Mucosa of descending colon (tissue), 3 donors: ENCODE measurements at regions not wholly inside any gene's neighbourhood (a gene's known extent, or its start where the extent isn't known, plus 50 kb on each side); places are given as distances from the start of the nearest gene placed in this dataset.

Experiments used
- ATAC-seq: fragments of 200-7000 bp; cut with Tn5 transposase; one replicate; pipeline ENCODE4 v1.9.1; 2020; ENCODE audit warnings: mild to moderate bottlenecking, moderate library complexity
- DNase-seq, 3 donors: peaks; one replicate each; pipeline ENCODE4 v3.0.0-alpha.2; 2020
- H3K36me3 ChIP-seq: fragments of 200-600 bp; one replicate; pipeline ENCODE4 v1.8.0; 2021; ENCODE audit warnings: low read depth, mild to moderate bottlenecking
- H3K4me1 ChIP-seq: fragments of 200-600 bp; one replicate; pipeline ENCODE4 v1.8.0; 2021; ENCODE audit warnings: low read depth, mild to moderate bottlenecking
- H3K4me3 ChIP-seq: fragments of 200-600 bp; one replicate; pipeline ENCODE4 v1.8.0; 2021; ENCODE audit warnings: mild to moderate bottlenecking
- H3K9me3 ChIP-seq: fragments of 200-600 bp; one replicate; pipeline ENCODE4 v1.8.0; 2021; ENCODE audit warnings: mild to moderate bottlenecking
- intact Hi-C, 2 donors: fragments of 100-400 bp; cut with DNase I in 1 of 2; cut with micrococcal nuclease in 1 of 2; formaldehyde crosslinking; loops; one replicate each; pipeline versions ENCODE4 v1.11.0 to v1.11.1; 2022; cut with DNase I, micrococcal nuclease
- TF ChIP-seq, protein P1 (sequence below): fragments of 200-600 bp; IDR thresholded peaks from one replicate; pipeline ENCODE4 v1.8.0; 2022; ENCODE audit warnings: antibody characterized with exemption, mild to moderate bottlenecking
- donor health status: DM: no; HTN: no; CAD: no; lungs with moderate emphysema.
- donor health status: DM: no; HTN: no; CAD: no.
- donor health status: DM: no; HTN: yes; CAD: no.

DNA sequence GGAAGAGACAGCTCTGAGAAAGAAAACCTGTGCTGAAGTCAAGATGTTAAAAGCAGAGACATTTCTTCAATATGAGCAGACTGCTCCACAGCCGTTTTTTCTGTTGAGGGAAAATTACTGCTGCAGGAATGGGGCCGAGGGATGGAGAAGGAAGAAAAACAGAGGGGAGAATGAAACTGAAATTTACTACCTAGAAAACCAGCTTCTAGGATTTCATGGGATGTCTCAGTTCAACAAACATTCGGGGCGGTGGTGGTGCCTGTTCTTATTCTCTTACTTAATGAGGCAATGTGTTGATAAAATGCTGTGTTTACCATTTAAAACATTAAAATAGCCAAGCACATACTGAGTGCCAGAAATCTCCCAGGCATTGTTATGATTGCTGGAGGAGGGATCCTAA lies 557.1 kb upstream of the MEX3C start:
- intact Hi-C loops = no loop called here
- Histone ChIP-seq H3K36me3 (no peaks in the 10 kb centered on the region), H3K9me3 (no peaks in the 10 kb centered on the region), H3K4me1 (no peaks in the 10 kb centered on the region), H3K4me3 (no peak overlapping the region)
- no peak for ATAC-seq
- TF ChIP-seq, protein P1, sequence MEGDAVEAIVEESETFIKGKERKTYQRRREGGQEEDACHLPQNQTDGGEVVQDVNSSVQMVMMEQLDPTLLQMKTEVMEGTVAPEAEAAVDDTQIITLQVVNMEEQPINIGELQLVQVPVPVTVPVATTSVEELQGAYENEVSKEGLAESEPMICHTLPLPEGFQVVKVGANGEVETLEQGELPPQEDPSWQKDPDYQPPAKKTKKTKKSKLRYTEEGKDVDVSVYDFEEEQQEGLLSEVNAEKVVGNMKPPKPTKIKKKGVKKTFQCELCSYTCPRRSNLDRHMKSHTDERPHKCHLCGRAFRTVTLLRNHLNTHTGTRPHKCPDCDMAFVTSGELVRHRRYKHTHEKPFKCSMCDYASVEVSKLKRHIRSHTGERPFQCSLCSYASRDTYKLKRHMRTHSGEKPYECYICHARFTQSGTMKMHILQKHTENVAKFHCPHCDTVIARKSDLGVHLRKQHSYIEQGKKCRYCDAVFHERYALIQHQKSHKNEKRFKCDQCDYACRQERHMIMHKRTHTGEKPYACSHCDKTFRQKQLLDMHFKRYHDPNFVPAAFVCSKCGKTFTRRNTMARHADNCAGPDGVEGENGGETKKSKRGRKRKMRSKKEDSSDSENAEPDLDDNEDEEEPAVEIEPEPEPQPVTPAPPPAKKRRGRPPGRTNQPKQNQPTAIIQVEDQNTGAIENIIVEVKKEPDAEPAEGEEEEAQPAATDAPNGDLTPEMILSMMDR = no peak
- no peak for DNase-seq

DNA sequence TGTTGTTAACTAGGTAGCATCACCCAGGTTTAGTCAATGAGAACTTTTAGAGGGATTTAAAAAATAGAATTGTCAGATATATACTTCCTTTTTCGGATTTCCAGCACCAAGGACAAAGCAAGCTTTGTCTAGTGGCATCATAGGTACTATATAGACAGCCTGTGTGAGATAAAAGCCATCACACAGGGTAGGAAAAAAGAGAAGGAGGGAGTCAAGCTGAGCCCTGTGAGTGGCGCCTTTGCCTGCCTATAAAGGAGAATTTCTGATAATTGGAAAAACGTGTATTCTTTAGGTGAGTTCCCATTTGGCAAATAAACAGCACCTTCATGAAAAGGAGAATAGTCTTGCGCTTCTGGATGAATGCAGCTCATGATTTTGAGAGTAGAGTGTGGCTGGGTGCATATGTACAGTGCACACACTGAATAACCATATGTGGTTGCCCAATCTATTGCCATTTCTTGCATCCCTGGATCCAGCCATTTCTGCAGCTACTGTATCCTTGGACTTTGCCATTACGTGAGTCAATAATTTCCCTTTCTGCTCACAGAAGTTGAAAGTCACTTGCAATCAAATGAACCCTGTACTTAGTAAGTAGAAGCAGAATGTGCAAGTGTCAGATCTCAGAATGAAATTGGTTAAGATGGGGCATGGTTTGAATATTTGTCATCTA lies 559.9 kb upstream of the MEX3C start:
- Histone ChIP-seq H3K9me3 (no peaks in the 10 kb centered on the region), H3K4me1 (no peaks in the 10 kb centered on the region), H3K4me3 (no peak overlapping the region), H3K36me3 (no peaks in the 10 kb centered on the region)
- intact Hi-C loops = no loop called here
- TF ChIP-seq, protein P1 = no peak
- ATAC-seq (no peak), DNase-seq (no peak)

DNA sequence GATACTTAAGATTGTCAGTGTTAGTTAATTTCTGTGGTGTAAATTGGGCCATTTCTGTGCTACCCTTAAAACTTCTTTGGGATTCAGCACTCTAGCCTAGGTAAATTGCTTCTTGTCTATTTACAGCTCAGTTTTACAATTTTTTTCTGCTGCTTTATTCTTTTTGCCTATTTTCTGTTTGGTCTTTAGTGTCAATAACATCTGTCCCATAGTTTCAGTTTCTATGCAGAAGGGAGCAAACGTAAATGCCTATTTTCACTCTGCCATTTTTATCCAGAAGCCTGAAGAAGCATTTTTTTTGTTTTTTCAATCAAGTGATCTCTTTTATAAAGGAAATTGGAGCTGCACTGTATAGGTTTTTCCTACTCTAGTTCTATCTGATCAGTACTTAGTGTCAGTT lies 564.9 kb upstream of the MEX3C start:
- H3K4me1 ChIP-seq = no peaks in the 10 kb centered on the region
- no peaks in the 10 kb centered on the region for H3K36me3 ChIP-seq
- H3K9me3 ChIP-seq = no peaks in the 10 kb centered on the region
- intact Hi-C loops = no loop called here
- TF ChIP-seq, protein P1 = no peak
- no peak overlapping the region for H3K4me3 ChIP-seq
- DNase-seq (no peak), ATAC-seq (no peak)

DNA sequence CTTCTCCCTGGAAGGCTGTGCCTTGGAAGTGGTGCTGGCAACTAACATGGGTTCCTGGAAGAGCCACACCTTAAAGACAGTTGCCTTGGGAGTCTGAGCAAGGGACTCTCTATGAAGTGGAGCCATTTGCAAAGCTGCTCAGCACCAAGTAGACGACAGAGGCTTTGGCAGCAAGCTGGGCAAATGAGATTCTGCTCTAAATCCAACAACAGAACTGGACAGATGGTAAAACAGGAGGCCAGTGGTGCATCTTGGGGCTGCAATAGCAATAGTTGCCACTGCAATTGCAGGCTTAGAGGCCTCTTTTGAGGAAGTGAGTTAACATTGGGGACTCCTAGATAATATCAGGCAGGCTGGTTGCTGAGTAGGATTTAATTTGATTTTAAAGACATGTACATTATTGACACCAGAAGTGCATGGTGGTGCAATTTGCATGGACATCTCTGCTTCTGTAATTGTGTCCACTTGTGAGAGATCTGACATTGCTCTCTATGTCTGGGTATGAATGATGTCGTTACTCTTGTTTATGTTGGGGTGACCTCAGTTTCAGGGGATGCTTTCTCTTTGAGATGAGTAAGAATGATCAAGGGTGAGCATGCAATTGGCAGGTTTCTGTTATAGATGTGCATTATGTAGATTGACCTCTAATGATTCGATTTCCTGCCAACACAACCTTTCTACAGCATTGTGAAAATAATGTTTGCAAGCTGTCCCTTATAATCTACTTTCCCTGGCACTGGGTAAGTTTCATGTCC lies 568.3 kb upstream of the MEX3C start:
- no peak for ATAC-seq
- intact Hi-C loops = no loop called here

DNA sequence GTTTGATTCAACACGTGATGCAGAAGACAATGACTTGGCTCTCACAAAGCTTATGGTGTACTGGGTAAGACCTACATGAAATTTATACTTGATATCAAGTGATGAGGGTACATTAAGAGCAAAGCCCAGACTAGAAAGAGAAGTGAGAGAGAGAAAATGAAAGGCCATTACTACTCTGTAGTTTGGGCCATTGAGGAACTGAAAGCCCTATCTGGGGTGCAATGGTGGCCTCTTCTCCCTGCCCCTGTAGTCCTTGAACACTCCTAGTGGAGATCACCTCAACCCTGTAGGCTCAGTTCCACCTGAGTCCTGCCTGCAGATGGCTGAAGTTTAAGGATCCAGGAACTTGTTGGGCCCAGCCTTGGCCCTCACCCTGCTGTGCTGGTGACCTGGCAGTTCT lies 569.8 kb upstream of the MEX3C start:
- intact Hi-C loops = no loop called here
- TF ChIP-seq, protein P1 = no peak
- ATAC-seq (no peak), DNase-seq (no peak)
- Histone ChIP-seq H3K9me3 (no peaks in the 10 kb centered on the region), H3K4me1 (no peaks in the 10 kb centered on the region), H3K4me3 (no peak overlapping the region), H3K36me3 (no peaks in the 10 kb centered on the region)

More for the DNA sequence above, 568.3 kb upstream of the MEX3C start:
- H3K4me1 ChIP-seq = no peaks in the 10 kb centered on the region
- H3K9me3 ChIP-seq = no peaks in the 10 kb centered on the region
- no peak for DNase-seq
- no peak overlapping the region for H3K4me3 ChIP-seq
- no peaks in the 10 kb centered on the region for H3K36me3 ChIP-seq
- TF ChIP-seq, protein P1 = no peak
